GM19328 (cell line): ENCODE measurements at regions not wholly inside any gene's neighbourhood (a gene's known extent, or its start where the extent isn't known, plus 50 kb on each side); places are given as distances from the start of the nearest gene placed in this dataset.

Experiments used
- ATAC-seq: cut with Tn5 transposase; IDR thresholded peaks from one replicate; pipeline ENCODE4 v1.9.1; 2021; ENCODE audit warnings: mild to moderate bottlenecking, moderate library complexity; ENCODE audit not compliant: unreplicated experiment

DNA sequence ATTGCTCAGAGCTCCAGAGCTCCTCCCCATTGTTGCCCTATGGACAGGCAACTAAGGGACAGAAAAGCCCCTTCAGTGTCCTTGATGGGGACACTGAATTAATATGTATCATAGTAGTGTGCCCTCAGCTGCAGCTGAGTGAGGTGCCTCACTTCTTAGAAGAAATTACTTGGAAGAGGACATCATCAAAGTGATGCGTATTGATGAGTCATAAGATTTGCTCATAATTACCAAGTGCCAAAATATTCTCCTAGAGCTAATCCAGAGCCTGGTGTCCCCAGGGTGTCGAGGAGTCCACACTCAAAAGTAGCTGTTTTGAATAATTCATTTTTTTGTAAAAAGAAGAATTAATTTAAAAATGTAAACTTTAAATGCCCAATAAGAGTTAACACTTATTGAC lies 200.7 kb upstream of the SEMA6D start:
- ATAC-seq: no peak

DNA sequence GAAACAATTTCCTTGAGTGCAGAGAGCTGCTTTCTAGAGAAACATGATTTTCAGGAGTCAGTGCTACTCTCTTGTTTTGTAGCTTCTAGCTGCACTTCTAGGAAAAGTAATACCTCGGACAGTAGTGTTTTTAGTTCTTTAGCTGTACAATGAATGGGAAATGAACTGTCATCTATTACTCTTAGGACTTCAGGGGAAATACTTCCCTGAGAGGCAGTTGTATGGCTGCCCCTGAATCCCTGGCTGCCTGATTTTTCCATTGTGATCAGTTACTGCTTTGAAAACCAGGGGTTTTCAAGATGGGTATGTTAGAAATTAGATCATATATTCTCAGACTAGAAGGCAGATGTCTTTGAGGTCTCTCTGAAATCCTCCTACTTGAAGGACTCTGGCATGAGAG lies 200.3 kb upstream of the SEMA6D start:
- no peak for ATAC-seq

DNA sequence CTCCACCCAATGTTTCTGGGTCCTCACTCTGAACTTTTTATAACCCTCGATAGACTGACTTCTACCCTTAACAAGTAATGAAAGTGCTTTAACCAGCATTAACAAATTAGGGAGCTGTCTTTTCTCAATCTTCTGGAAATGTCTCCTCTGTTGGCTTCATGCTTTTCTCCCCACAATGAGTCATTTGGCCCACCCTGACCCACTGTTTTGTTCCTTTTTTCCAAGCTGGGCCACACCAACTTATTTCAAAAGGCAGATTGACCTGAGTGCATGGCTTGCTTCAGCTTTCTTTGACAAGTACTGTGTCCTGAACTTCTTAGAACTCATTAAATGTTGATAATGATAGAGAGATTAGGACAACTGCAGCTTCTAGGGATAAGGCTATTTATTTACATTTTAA lies 199.6 kb upstream of the SEMA6D start:
- ATAC-seq: no peak

- no peak for ATAC-seq
Observed at GRCh38 chr15:47523681-47524475, 193.4 kb upstream of the SEMA6D start.

DNA sequence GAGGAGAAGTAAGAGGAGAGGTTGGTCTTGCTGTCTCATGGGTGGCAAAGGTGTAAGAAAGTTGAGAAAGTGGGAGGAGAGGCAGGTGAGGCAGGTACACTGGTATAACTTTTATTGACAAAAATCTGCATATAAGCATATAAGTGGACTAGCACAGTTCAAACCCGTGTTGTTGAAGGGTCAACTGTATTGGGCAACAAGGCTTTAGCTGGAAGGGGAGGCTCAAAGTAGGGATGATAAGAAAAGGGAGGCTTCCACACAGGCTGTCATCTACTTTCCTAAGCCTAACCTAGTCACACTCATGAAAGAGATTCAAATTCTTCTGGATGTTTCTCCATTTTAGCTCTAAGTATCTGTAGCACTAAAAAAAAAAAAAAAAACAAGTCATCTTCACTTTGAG lies 188.1 kb upstream of the SEMA6D start:
- ATAC-seq: no peak

- no peak for ATAC-seq
Observed at GRCh38 chr15:47534673-47535072, 182.6 kb upstream of the SEMA6D start.

GRCh38 chr15:47541562-47541961 lies 175.7 kb upstream of the SEMA6D start:
- no peak for ATAC-seq

- no peak for ATAC-seq
Observed at GRCh38 chr15:47542312-47542989, 174.9 kb upstream of the SEMA6D start.

DNA sequence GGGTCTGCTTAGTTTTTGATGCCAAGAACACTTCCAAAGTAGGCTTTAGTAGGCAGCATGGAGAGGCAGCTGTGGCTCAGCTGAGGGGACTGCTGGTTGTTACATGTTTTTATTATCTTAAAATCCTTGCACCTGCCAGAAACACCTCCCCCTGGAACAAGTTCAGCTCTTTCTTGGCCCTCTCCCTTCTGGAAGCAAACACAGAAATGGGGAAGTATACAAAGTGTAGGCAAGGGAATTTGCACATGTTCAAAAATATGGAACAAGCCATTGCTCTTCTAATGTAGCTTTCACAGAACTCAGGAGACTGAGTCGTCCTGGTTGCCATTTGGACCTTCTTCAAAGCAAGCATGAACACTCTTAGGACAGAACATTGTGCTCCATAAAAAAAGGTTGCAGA lies 169.1 kb upstream of the SEMA6D start:
- no peak for ATAC-seq

DNA sequence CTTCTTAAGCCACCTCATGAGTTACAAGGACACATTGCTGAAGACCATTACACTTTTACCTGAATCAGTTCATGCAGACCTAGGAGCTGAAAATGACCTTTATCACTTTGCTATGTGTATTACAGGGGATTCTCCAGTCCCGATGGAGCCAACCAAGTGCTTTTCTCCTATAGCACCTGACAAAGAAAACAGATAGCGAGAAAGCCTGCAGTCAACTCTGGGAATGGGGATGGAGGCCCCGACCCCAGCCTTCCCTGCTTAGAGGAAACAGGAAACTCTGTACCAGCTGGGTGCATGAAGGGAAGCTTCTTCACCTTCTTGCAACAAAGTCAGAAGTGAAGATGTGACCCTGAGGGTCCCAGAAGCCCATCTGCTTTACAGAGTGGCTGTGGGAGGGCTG lies 168.3 kb upstream of the SEMA6D start:
- ATAC-seq: no peak

DNA sequence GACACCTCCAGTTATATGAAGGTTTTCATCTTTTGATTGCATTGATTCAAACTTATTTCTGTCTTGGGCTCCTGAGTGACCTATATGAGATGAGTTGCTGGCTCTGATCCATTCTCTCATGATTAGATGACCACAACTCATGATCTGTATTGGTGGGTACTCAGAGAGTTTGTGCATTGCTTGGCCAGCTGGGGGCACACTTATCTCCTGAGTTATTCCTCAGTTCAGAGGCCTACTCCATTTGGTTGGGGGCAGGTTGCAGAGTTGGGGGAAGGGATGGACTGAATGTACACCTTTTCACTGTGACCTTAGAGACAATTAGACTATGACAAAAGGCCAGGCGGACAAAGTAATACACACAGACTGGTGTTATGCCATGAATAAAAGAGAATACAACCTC lies 166.2 kb upstream of the SEMA6D start:
- ATAC-seq: no peak

DNA sequence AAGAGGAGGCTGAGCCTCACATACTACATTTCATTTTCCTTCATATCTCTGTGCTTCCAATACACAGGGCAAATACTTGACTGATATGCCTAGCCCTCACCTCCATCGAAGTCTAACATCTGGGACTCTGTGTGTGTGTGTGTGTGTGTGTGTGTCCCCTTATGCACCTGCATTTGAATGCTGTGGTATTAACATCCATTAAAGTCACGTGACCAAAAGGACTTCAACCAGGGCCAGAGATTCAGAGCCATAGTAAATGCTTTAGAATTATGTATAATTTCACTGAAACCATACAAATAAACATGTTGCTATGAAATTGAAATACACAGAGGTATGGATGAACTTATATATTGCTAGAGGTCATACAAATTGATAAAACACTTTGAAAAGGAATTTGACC lies 165.8 kb upstream of the SEMA6D start:
- ATAC-seq: no peak

- no peak for ATAC-seq
Observed at GRCh38 chr15:47552978-47553608, 164.2 kb upstream of the SEMA6D start.

DNA sequence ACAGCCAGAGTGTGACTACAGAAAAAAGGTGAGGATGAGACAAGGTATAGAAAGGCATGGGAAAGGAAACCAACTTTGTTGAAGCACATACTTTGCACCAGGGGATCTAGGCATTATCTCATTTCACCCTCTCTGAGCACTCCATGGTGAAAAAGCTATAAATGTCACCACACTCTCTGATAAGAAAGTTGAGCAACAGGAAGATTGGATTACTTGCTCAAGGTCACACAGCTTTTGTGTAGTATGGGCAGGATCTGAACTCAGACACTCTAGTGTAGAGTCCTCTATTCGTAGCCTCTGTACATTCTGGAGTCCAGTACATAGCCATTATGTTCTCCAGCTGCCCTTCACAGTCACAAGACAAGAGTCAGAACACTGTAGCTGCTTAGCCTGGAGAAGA lies 163.4 kb upstream of the SEMA6D start:
- ATAC-seq: no peak

- ATAC-seq: no peak
Observed at GRCh38 chr15:47561102-47561501, 156.2 kb upstream of the SEMA6D start.

GRCh38 chr15:47565949-47566348 lies 151.4 kb upstream of the SEMA6D start:
- no peak for ATAC-seq

DNA sequence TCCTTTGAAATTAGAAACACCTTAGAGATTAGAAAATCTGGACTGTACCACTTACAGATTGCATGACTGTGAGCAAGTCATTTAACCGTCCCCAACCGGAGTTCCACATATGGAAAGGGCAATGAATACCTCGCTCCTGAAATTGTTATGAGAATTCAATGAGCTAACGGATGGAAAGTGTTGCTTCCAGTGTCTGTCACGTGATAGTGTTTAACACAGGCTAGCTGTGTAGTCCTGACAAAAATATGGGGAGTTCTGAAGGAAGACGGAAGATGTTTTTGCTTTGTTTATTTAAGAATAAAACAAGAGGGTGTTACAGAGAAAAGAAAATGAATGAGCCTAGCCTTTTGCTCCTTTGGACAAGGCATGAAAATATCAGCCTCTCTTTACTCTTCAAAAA lies 150.7 kb upstream of the SEMA6D start:
- ATAC-seq: no peak

DNA sequence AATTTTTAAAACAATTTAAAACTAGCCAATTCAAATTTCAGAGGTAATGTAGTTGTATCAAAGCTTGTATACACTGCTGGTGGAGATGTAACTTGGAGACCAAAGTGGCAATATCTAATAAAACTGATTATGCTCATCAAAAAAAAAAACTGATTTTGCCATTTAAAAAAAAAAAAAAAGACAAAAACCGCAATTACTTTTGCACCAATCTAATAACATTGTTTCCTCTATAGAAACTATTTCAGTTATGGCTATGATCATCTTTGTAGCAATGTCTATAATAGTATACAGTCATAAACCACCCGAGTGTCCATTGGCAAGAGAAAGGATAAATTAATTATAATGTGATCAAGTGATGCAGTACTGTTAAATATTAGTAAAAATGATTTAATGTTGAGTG lies 149.3 kb upstream of the SEMA6D start:
- no peak for ATAC-seq

DNA sequence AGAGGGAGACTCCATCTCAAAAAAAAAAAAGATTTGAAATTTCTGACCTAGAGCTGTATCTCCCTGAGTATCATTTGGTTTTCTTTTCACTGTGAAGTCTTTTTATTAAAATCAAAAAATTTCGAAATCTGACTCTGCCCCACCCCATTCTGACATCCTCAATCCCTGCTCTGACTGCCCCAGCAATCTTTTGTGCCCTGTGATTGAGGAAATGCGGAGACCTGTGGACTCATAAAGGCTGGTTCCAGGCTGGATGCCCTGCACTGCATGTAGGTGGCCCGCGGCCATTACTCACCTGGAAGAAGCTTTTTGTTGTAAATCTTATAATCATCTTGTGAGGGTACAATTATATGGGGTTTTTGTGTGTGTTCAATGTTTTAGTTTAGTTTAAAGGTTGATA lies 147.3 kb upstream of the SEMA6D start:
- no peak for ATAC-seq

- no peak for ATAC-seq
Observed at GRCh38 chr15:47570451-47570850, 146.9 kb upstream of the SEMA6D start.

DNA sequence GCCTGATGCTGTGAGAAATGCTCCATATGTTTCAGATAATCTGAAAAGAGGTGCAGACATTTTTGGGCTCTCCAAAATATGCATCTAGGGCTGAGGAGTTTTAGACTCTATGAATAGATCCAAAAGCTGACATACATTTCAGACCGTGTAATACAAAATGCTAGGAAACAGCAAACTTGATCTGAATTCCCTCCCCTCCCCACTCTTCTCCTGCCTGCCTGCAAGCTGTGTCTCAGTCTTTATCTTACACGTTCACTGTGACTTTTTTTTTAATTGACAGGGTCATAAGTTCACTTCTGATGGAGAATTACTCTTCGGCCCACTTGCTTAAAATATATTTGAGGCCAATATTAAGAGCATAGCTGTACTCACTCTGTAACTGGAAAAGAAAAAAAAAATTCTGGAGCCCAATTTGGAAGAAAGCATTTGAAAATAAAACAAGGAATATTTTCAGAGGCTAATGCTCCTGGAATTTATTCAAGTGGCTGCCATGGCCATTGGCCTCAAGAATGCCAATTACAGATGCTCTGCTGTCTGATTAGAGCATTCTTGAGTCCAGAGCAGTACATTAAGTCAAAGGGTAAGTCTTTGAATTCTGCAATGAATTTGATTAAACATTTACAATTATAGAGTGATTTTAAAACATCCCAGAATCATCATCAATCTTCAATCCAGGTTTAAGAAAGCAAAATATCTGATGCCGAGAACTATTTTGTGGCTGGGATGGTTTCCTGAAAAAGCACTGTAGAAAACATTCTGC lies 146.2 kb upstream of the SEMA6D start:
- ATAC-seq: no peak
